ENCODE measurements at regions not wholly inside any gene's neighbourhood (a gene's known extent, or its start where the extent isn't known, plus 50 kb on each side); places are given as distances from the start of the nearest gene placed in this dataset.

DNA sequence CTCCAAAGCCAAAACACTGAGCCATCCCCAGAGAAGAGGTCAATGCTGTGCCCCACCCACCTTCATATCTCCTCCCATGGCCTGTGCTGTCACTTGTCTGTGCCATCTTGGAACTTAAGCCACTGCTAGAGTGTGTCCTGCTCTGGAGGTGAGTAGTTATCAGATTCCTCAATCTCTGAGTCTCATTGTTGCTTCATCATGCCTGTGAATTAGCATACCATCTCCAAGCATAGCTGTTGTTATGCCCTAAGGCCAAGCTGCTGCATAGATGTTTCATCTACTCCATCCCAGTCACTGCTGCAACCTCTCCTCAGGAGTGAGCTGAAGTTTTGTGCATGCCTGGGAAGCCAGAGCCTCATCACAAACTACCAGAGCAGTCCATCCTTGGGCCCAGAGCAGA lies 349.0 kb downstream of the ZWINT start:
- TF ChIP-seq, protein P1, sequence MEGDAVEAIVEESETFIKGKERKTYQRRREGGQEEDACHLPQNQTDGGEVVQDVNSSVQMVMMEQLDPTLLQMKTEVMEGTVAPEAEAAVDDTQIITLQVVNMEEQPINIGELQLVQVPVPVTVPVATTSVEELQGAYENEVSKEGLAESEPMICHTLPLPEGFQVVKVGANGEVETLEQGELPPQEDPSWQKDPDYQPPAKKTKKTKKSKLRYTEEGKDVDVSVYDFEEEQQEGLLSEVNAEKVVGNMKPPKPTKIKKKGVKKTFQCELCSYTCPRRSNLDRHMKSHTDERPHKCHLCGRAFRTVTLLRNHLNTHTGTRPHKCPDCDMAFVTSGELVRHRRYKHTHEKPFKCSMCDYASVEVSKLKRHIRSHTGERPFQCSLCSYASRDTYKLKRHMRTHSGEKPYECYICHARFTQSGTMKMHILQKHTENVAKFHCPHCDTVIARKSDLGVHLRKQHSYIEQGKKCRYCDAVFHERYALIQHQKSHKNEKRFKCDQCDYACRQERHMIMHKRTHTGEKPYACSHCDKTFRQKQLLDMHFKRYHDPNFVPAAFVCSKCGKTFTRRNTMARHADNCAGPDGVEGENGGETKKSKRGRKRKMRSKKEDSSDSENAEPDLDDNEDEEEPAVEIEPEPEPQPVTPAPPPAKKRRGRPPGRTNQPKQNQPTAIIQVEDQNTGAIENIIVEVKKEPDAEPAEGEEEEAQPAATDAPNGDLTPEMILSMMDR (IDR thresholded peaks at IDR 0.05), result no peak
- intact Hi-C loops (cut with DNase I), result no loop called here
- Histone ChIP-seq H3K36me3 (ENCODE audit: insufficient read depth in 1 of 2, low read depth in 1 of 2) (no peaks in the 10 kb centered on the region), H3K9me3 (no peaks in the 10 kb centered on the region), H3K4me1 (no peaks in the 10 kb centered on the region), H3K4me3 (no peak overlapping the region), H3K27ac (no peak overlapping the region), H3K27me3 (ENCODE audit: insufficient read depth in 3 of 3, low read length in 2 of 3) (no peaks in the 10 kb centered on the region)
- DNase-seq, result no peak
- ATAC-seq, result no peak

DNA sequence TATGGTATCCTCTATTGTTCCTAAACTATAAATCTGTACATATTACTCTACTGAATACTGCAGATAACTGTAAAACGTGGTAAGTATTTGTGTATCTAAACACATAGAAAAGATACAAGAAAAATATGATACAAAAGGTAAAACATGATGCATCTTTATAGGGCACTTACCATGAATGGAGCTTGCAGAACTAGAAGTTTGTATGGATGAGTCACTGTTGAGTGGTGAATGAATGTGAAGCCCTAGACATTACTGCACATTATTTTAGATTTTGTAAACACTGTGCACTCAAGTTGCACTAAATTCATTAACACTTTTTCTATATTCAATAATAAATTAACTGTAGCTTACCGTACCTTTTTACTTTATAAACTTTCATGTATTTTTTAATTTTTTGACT lies 357.5 kb downstream of the ZWINT start:
- WGBS, 3 donors, result 79 to 81% (median 79%) methylated on average over 2 of the region's 2 CpGs
- ATAC-seq (no peak), DNase-seq (no peak)
- H3K27ac ChIP-seq, result no peak overlapping the region
- no peaks in the 10 kb centered on the region for H3K36me3 ChIP-seq (ENCODE audit: insufficient read depth in 1 of 2, low read depth in 1 of 2)
- TF ChIP-seq, protein P1 (IDR thresholded peaks at IDR 0.05), result no peak
- no peak overlapping the region for H3K4me3 ChIP-seq
- no peaks in the 10 kb centered on the region for H3K27me3 ChIP-seq (ENCODE audit: insufficient read depth in 3 of 3, low read length in 2 of 3)
- no peaks in the 10 kb centered on the region for H3K4me1 ChIP-seq
- no peaks in the 10 kb centered on the region for H3K9me3 ChIP-seq
- intact Hi-C loops (cut with DNase I), result no loop called here

DNA sequence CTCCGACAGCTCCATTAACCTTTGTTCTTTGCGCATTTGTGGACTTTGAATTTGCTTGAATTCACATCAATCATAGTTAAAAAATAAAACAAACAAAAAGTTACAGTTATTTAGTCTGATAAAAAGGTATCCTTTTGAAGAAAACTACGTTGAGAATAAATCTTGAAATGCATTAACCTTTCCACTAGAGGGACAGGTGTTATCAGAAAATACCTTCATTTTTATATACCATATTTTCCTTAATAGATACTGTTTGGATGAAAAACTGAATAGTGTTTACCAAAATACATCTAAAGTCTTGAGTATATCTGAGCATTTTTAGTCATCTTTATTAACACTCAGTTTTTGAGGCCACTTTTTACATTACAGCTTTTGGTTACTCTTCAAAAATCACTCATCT lies 371.9 kb downstream of the ZWINT start:
- Histone ChIP-seq H3K4me1 (no peaks in the 10 kb centered on the region), H3K4me3 (no peak overlapping the region), H3K27ac (no peak overlapping the region), H3K36me3 (ENCODE audit: insufficient read depth in 1 of 2, low read depth in 1 of 2) (no peaks in the 10 kb centered on the region), H3K9me3 (no peaks in the 10 kb centered on the region), H3K27me3 (ENCODE audit: insufficient read depth in 3 of 3, low read length in 2 of 3) (no peaks in the 10 kb centered on the region)
- DNase-seq (no peak), ATAC-seq (no peak)
- TF ChIP-seq, protein P1 (IDR thresholded peaks at IDR 0.05), result no peak
- intact Hi-C loops (cut with DNase I), result no loop called here
- 71 to 73% (median 72%) methylated on average over 3 of the region's 3 CpGs for WGBS, 3 donors

DNA sequence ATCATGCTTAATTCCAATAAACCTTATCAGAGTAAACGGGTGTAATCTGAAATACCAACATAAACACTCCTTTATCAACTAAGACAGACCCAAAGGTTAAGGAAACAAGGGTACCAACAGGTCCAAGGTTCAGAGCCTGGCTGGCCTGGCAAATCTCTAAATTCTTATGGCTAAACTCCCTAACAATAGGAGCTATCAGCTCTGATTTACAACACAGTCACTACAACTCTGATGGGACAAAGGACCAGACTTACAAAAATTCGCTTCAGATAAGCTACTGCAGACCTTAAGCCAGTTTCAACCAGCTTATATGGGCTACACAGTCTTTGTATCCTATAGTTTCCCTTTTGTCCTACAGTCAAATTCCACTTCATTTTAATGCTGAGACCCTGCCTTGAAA lies 381.9 kb downstream of the ZWINT start:
- Histone ChIP-seq H3K36me3 (ENCODE audit: insufficient read depth in 1 of 2, low read depth in 1 of 2) (no peaks in the 10 kb centered on the region), H3K27me3 (ENCODE audit: insufficient read depth in 3 of 3, low read length in 2 of 3) (no peaks in the 10 kb centered on the region), H3K9me3 (no peaks in the 10 kb centered on the region), H3K27ac (no peak overlapping the region), H3K4me3 (no peak overlapping the region), H3K4me1 (no peaks in the 10 kb centered on the region)
- intact Hi-C loops (cut with DNase I), result no loop called here
- ATAC-seq (no peak), DNase-seq (no peak)
- 55 to 60% (median 56%) methylated on average over 2 of the region's 2 CpGs for WGBS, 3 donors
- TF ChIP-seq, protein P1 (IDR thresholded peaks at IDR 0.05), result no peak

DNA sequence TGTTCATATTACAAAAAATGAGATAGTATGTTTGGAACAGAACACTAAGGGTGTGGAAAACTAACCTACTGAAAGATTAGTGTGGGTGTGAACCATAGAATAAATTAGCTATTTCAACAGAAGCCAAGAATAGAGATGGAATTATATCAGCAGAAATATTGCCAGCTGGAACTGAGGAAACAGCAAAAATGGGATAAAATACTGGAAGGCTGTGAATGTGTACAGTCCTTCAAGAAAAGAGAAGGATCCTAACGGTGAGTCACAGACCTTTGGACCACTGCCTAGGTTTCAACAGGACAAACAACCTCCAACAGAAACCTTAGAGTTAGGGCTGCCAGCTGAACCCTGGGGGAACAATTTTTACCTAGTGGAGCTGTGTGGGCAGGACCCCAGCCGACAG lies 395.0 kb downstream of the ZWINT start:
- Histone ChIP-seq H3K27me3 (ENCODE audit: insufficient read depth in 3 of 3, low read length in 2 of 3) (no peaks in the 10 kb centered on the region), H3K4me3 (no peak overlapping the region), H3K27ac (no peak overlapping the region), H3K9me3 (no peaks in the 10 kb centered on the region), H3K36me3 (ENCODE audit: insufficient read depth in 1 of 2, low read depth in 1 of 2) (no peaks in the 10 kb centered on the region), H3K4me1 (no peaks in the 10 kb centered on the region)
- DNase-seq (no peak), ATAC-seq (no peak)
- 56 to 68% (median 64%) methylated on average over 2 of the region's 2 CpGs for WGBS, 3 donors
- TF ChIP-seq, protein P1 (IDR thresholded peaks at IDR 0.05), result no peak
- intact Hi-C loops (cut with DNase I), result no loop called here

Measured in psoas muscle (tissue), 7 donors.